Adrenal gland (tissue), 5 donors: ENCODE measurements at regions not wholly inside any gene's neighbourhood (a gene's known extent, or its start where the extent isn't known, plus 50 kb on each side); places are given as distances from the start of the nearest gene placed in this dataset.

Experiments used
- CTCF ChIP-seq, 6 experiments: fragments of 450-650 bp in 4 of 6; fragments of 200-600 bp in 2 of 6; sonication (generic) in 1 of 6; IDR thresholded peaks; 1 replicate in 5 of 6; 2 replicates in 1 of 6; pipeline versions ENCODE4 v1.5.1 to v1.8.0; 2016 to 2021; ENCODE audit warnings: antibody characterized with exemption in 6 of 6, mild to moderate bottlenecking in 2 of 6, moderate library complexity in 1 of 6
- POLR2A ChIP-seq, 2 donors: fragments of 450-650 bp; IDR thresholded peaks; one replicate each; pipeline ENCODE4 v1.6.1; 2017; ENCODE audit warnings: antibody characterized with exemption in 2 of 2, mild to moderate bottlenecking in 2 of 2, moderate library complexity in 1 of 2
- donor health status: DM: no; HTN: no; CAD: no.

GRCh38 chr16:26348095-26348494, 656.3 kb downstream of the HS3ST4 start:
- TF ChIP-seq CTCF (IDR thresholded peaks at IDR 0.05) = no peak
- TF ChIP-seq POLR2A (IDR thresholded peaks at IDR 0.05) = no peak
